ENCODE measurements at regions not wholly inside any gene's neighbourhood (a gene's known extent, or its start where the extent isn't known, plus 50 kb on each side); places are given as distances from the start of the nearest gene placed in this dataset.

- DNase-seq (ENCODE audit: low read depth), result no peak
Observed at GRCh38 chr7:51521054-51521453, 204.4 kb upstream of the COBL start.

GRCh38 chr7:51518646-51519045 lies 202.0 kb upstream of the COBL start:
- no peak for DNase-seq (ENCODE audit: low read depth)

DNA sequence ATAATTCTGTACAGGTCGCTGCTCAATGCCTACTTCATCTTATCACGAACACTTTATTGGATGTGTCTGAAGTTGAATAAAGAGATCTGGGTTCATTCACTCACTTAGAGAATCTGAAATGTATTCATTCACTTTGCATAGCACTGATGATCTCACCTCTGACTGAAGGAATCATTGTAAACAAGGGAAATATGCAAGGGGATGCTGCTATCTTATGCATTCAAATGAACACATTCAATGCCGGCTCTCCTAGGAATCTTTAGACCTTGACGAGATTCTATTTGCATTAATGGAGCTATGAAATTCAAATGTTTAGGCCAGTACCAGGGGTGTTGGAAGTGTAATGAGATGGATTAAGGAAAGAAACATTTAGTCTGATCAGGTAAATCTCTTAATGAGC lies 200.6 kb upstream of the COBL start:
- no peak for DNase-seq (ENCODE audit: low read depth)

DNA sequence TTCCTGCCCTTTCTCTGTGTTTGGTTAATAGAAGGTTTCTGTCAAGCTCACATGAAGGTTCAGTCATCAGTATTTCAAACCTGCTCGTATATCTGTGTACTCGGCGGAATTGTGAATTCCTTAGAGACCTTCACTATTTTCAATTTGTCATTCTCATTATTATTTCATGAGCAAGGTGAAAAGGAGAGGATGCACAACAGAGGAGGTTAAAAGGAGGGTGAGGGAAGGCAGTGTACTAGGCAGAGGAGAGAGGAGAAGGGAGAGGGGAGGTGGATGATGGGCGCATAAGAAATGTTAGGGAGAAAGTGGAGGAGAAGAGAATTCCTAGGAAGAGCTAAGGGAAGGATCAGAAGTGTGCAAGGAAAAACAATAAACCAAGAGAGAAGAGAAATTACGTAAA lies 185.0 kb upstream of the COBL start:
- DNase-seq (ENCODE audit: low read depth), result no peak

DNA sequence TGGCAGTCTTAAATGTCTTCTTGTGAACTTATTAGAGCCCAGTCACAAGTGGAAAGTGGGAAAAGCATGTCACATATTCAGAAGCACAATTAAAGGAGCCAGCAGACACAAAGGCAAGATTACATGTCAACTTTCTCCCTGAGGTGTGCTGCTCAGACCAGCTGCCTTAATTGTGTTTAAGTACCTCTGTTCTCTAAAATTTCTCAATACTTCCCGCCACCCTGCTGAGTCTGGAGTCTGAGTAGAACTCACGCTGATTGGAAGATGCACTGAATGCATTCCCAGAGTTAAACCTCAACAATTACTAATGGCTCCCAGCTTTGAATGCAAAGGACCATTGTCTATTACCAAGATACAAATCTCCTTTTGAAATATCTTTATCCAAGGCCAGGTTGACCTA lies 166.4 kb upstream of the COBL start:
- DNase-seq (ENCODE audit: low read depth), result no peak

DNA sequence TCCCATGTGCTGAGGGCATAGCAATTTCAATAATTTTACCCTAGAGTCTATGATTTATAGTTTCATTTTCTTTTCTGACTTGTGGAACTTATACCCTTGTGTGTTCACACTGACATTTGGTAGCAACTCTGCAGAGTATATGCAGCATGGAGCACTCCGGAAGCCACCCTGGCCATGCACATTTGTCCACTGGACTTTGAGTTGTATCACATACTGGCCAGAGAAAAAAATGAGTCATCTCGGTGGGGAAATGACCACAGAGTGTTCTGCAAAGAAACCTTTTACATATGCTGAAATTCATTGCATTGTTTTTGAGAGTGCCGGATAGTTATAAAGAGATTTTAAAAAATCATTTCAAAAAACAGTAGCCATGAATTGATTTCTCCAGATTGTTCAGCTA lies 164.8 kb upstream of the COBL start:
- DNase-seq (ENCODE audit: low read depth), result no peak

- no peak for DNase-seq (ENCODE audit: low read depth)
Observed at GRCh38 chr7:51477819-51478218, 161.2 kb upstream of the COBL start.

DNA sequence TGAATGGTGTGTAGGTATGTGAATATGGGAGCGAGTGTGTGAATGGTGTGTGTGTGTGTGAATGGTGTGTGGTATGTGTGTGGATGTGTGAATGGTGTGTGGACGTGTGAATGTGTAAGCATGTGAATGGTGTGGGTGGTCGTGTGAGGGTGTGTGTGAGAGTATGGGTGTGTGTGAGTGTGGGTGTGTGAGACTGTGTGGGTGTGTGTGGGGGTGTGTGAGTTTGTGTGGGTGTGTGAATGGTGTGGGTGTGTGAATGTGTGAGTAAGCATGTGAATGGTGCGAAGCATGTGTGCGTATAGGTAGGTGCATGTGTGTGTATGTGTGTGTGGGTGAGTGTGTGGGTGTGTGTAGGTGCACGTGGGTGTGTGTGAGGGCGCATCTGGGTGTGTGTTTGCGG lies 160.7 kb upstream of the COBL start:
- no peak for DNase-seq (ENCODE audit: low read depth)

DNA sequence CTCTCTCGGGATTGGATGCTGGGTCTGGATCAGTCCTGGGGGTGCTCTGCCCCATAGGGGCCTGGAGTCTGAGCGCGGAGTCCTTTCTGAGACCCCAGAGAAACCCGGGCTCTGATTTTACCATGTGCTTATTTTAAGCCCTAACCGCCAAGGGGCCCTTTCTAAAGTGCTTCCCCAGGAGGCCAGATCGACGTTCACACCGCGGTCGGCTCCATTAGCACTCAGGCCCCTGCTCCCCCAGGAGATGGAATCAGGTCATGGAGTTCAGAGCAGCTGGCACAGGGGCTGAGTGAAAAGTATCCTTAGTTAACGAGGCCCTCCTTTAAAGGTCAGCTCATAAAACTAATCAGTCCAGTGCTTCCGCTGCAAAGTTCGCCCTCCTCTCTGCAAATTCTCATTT lies 159.4 kb upstream of the COBL start:
- no peak for DNase-seq (ENCODE audit: low read depth)

- DNase-seq (ENCODE audit: low read depth), result no peak
Observed at GRCh38 chr7:51472873-51473272, 156.3 kb upstream of the COBL start.

GRCh38 chr7:51471981-51472296 lies 155.3 kb upstream of the COBL start:
- DNase-seq (ENCODE audit: low read depth), result no peak

- no peak for DNase-seq (ENCODE audit: low read depth)
Observed at GRCh38 chr7:51471210-51471980, 154.8 kb upstream of the COBL start.

GRCh38 chr7:51467384-51468017 lies 150.9 kb upstream of the COBL start:
- DNase-seq (ENCODE audit: low read depth), result no peak

DNA sequence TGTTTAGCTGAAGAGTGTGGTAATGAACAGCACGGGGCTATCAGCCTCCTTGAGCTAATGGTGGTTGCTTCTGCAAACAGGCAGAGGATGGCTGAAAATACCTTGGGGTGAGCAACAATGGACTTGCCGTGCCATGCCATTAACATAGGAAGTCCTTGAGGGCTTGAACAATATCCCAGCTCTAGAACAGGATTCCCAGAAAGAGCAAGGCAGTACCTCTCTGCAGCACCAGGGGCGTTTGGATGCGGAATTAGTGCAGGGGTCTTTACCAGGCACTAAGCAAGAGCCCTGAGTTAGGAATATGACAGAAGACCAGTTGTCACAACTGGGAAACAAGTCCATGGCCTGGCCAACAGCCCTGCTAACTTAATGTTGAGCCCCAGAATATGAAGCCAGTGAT lies 143.2 kb upstream of the COBL start:
- DNase-seq (ENCODE audit: low read depth), result no peak

DNA sequence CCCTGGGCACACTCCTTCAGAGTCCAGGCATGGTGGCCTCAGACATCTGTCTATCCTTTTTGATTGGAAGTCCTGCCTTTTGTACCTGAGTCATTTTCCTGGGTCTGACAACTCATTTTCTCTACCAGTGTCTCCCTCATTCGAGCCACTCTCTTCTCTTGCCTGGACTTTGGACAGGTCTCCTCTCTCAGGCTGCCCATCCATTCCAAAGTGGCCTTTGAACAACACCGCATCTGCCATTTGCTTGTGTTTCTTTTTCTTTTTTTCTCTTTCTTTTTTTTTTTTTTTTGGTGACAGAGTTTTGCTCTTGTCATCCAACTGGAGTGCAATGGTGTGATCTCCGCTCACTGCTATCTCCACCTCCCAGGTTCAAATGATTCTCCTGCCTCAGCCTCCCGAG lies 142.1 kb upstream of the COBL start:
- DNase-seq (ENCODE audit: low read depth), result no peak

DNA sequence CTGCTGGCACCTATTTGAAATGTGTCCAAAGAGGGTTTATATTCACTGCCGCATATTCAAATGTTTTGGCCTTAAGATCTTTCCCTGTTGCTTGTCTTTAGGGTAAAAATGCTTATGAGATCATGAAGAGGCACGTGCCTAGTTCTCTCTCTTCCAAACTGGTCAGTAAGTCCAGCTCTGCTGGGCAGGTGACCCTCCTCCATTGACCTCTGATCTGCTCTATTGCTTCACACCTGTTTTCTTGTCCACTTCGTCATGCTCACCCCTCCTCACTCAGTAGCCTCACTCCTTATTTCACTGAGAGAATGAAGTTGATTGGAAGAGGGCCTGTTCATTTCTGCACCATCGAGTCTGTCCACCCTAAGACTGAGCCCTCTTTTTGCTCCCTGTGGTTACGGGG lies 140.5 kb upstream of the COBL start:
- no peak for DNase-seq (ENCODE audit: low read depth)

DNA sequence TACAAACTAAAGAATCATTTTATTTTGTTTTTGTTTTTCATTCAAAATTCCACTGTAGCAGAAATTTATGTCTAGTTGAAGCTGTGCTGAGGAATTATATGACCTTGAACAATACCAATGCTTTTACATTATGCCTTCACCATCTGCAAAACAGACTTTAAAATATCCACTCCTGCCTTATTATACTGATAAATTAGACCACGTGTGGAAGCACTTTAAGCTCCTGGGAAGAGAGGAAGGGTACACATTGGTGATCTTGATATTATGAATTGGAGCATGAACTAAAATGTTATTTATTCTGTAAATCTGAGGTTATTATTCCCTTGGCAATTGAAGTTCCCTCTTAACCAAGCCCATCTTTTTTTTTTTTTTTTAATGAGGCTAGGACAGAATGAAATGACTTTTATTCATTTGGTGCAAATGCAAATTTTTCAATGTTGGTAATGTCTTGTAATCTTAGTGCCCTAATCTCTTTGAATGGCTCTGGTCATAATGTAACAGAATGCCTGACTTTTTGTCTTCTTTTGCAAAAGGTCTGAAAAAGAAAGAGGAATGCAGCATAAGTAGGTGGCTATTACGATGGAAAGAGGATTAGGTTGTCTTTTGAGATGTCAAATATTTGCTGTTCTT lies 139.9 kb upstream of the COBL start:
- no peak for DNase-seq (ENCODE audit: low read depth)

GRCh38 chr7:51455948-51456347 lies 139.3 kb upstream of the COBL start:
- DNase-seq (ENCODE audit: low read depth), result no peak

- DNase-seq (ENCODE audit: low read depth), result no peak
Observed at GRCh38 chr7:51455513-51455912, 138.9 kb upstream of the COBL start.

GRCh38 chr7:51455086-51455485 lies 138.5 kb upstream of the COBL start:
- DNase-seq (ENCODE audit: low read depth), result no peak

GRCh38 chr7:51452694-51453093 lies 136.1 kb upstream of the COBL start:
- DNase-seq (ENCODE audit: low read depth), result no peak

DNA sequence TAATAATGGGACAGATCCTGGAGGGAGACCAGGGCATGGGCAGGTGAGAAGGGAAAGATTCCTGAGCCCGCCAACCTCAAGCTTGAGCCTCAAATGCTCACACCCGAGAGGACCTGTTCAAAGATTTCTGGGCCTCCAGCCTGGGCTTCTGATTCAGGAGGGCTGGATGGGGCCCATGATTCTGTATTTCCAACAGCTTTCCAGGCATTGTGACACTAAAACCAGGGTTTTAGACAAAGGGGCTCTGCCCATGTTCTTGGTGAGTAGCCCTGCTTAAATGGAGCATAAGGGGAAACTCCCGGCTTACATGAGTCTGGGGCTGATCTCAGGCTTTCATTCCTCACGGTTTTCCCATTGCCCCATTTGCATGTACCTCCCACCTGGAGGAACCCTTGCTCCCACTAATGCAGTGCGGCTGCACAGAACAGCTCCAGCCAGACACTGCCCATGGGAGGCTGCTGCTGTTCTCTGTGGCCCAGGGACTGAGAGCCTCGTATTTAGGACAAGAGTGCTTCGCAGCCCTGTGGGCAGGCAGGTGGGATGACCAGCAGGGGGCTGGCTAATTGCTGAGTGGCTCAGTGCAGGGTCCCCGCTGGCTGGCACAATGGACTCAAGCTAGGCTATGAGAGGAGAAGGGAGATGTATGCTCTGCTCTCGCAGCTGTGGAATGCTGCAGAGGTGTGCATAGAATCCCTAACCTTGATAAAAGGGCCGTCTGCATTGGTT lies 135.3 kb upstream of the COBL start:
- no peak for DNase-seq (ENCODE audit: low read depth)

DNA sequence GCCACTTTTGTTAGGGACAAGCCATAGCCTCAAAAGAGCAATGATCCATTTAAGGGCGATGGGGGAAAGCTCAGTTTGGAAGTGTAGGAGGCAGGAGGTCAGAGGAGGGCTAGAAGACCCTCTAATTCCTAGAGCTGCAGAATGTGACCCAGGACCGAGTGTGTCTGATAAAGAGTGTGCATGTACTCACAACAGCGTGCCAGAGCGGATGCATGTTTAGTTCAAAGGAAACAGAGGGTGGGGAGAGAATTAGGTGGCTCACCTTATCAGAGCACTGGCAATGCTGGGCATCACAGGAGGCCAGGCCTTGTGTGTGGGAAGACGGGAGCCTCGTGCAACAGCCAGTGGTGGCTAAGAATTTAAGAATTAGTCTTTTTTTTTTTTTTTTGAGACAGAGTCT lies 133.9 kb upstream of the COBL start:
- DNase-seq (ENCODE audit: low read depth), result no peak
